GM23248 (cell line): ENCODE measurements at regions not wholly inside any gene's neighbourhood (a gene's known extent, or its start where the extent isn't known, plus 50 kb on each side); places are given as distances from the start of the nearest gene placed in this dataset.

Experiments used
- DNase-seq: peaks from one replicate; pipeline ENCODE4 v3.0.0-alpha.2; 2015
- H2AFZ ChIP-seq: fragments of 200-600 bp; sonication (generic); 2 replicates; pipeline ENCODE4 v1.6.1; 2016; ENCODE audit warnings: antibody characterized with exemption
- H3F3A ChIP-seq: fragments of 200-600 bp; sonication (generic); 2 replicates; pipeline ENCODE4 v1.6.1; 2016; ENCODE audit warnings: mild to moderate bottlenecking, antibody characterized with exemption, mixed run types; ENCODE audit not compliant: insufficient read depth
- H3K27ac ChIP-seq: fragments of 200-600 bp; sonication (generic); 2 replicates; pipeline ENCODE4 v1.5.1; 2016; ENCODE audit warnings: mild to moderate bottlenecking
- H3K27me3 ChIP-seq: fragments of 200-600 bp; sonication (generic); replicated peaks from 2 replicates; pipeline ENCODE4 v1.6.1; 2016; ENCODE audit warnings: mild to moderate bottlenecking; ENCODE audit not compliant: insufficient read depth
- H3K36me3 ChIP-seq: fragments of 200-600 bp; sonication (generic); 2 replicates; pipeline ENCODE4 v1.6.1; 2016; ENCODE audit warnings: low read depth, mild to moderate bottlenecking
- H3K4me1 ChIP-seq: fragments of 200-600 bp; sonication (generic); 2 replicates; pipeline ENCODE4 v1.6.1; 2016; ENCODE audit warnings: mild to moderate bottlenecking; ENCODE audit not compliant: insufficient read depth
- H3K4me2 ChIP-seq: fragments of 200-600 bp; sonication (generic); one replicate; pipeline ENCODE4 v1.6.1; 2016; ENCODE audit warnings: mild to moderate bottlenecking; ENCODE audit not compliant: unreplicated experiment
- H3K4me3 ChIP-seq: fragments of 200-600 bp; sonication (generic); 2 replicates; pipeline ENCODE4 v1.5.1; 2016; ENCODE audit warnings: mild to moderate bottlenecking
- H3K79me2 ChIP-seq: fragments of 200-600 bp; sonication (generic); 2 replicates; pipeline ENCODE4 v1.6.1; 2016; ENCODE audit warnings: mild to moderate bottlenecking; ENCODE audit not compliant: insufficient read depth
- H3K9ac ChIP-seq: fragments of 200-600 bp; sonication (generic); 2 replicates; pipeline ENCODE4 v1.6.1; 2016; ENCODE audit warnings: mild to moderate bottlenecking
- H3K9me2 ChIP-seq: fragments of 200-600 bp; sonication (generic); 2 replicates; pipeline ENCODE4 v1.6.1; 2016; ENCODE audit warnings: mixed run types, mild to moderate bottlenecking, moderate library complexity; ENCODE audit not compliant: insufficient read depth
- H3K9me3 ChIP-seq: fragments of 200-600 bp; sonication (generic); one replicate; pipeline ENCODE4 v1.6.1; 2017; ENCODE audit warnings: low read depth
- H4K20me1 ChIP-seq: fragments of 200-600 bp; sonication (generic); 2 replicates; pipeline ENCODE4 v1.6.0; 2016; ENCODE audit not compliant: insufficient read depth
- EZH2 ChIP-seq: fragments of 200-600 bp; sonication (generic); IDR thresholded peaks from 2 replicates; pipeline ENCODE4 v1.6.1; 2018; ENCODE audit warnings: antibody characterized with exemption, mild to moderate bottlenecking; ENCODE audit not compliant: insufficient read depth, poor library complexity, severe bottlenecking
- EZH2phosphoT487 ChIP-seq: fragments of 200-600 bp; sonication (generic); IDR thresholded peaks from 2 replicates; pipeline ENCODE4 v1.6.1; 2018; ENCODE audit warnings: antibody characterized with exemption, moderate library complexity, mild to moderate bottlenecking, low read depth; ENCODE audit not compliant: insufficient read depth
- WGBS, 2 experiments: methylation state at CpG; one replicate each; pipeline ENCODE4 v1.1.6; 2015 to 2017; ENCODE audit warnings: low lambda C conversion rate in 2 of 2, low coverage in 1 of 2; ENCODE audit errors: missing lambda C conversion rate in 2 of 2; 5-methylcytosine and 5-hydroxymethylcytosine counted together
- in situ Hi-C: fragments of 300-500 bp; cut with MboI; formaldehyde crosslinking; loops from 2 replicates; pipeline ENCODE4 v1.15.0; 2020

GRCh38 chr5:57010786-57011185 is 58.9 kb upstream of the MIER3 start:
- H3K9ac ChIP-seq: no peak overlapping the region
- no peak for DNase-seq
- no peaks in the 10 kb centered on the region for H3K79me2 ChIP-seq
- H3K9me2 ChIP-seq: no peaks in the 10 kb centered on the region
- no peaks in the 10 kb centered on the region for H3K4me1 ChIP-seq
- no peak overlapping the region for H3K4me2 ChIP-seq
- in situ Hi-C loops: no loop called here
- no peaks in the 10 kb centered on the region for H3F3A ChIP-seq
- H3K9me3 ChIP-seq: no peaks in the 10 kb centered on the region
- no peaks in the 10 kb centered on the region for H4K20me1 ChIP-seq
- no peak overlapping the region for H3K27ac ChIP-seq
- WGBS, 2 experiments: 89 to 91% methylated on average over 4 of the region's 4 CpGs
- no peaks in the 10 kb centered on the region for H3K27me3 ChIP-seq
- no peaks in the 10 kb centered on the region for H3K36me3 ChIP-seq
- TF ChIP-seq EZH2: no peak
- TF ChIP-seq EZH2phosphoT487: no peak
- H3K4me3 ChIP-seq: no peak overlapping the region
- no peak overlapping the region for H2AFZ ChIP-seq

- Histone ChIP-seq H3K27me3 (no peaks in the 10 kb centered on the region), H2AFZ (no peak overlapping the region), H3F3A (no peaks in the 10 kb centered on the region), H3K4me3 (no peak overlapping the region), H3K9me2 (no peaks in the 10 kb centered on the region), H4K20me1 (no peaks in the 10 kb centered on the region), H3K9me3 (no peaks in the 10 kb centered on the region), H3K4me2 (no peak overlapping the region), H3K36me3 (no peaks in the 10 kb centered on the region), H3K27ac (no peak overlapping the region), H3K4me1 (no peaks in the 10 kb centered on the region), H3K79me2 (no peaks in the 10 kb centered on the region), H3K9ac (no peak overlapping the region)
- no peak for DNase-seq
- TF ChIP-seq EZH2: no peak
- no peak for TF ChIP-seq EZH2phosphoT487
- in situ Hi-C loops: no loop called here
- WGBS, 2 experiments: 20 to 27% methylated on average over 2 of the region's 2 CpGs
Measured at GRCh38 chr5:57012511-57012910, 60.6 kb upstream of the MIER3 start.

- DNase-seq: no peak
- Histone ChIP-seq H3K9me2 (no peaks in the 10 kb centered on the region), H2AFZ (no peak overlapping the region), H3K4me1 (no peaks in the 10 kb centered on the region), H3K9me3 (no peaks in the 10 kb centered on the region), H3K27me3 (no peaks in the 10 kb centered on the region), H3K9ac (no peak overlapping the region), H3K4me3 (no peak overlapping the region), H3K79me2 (no peaks in the 10 kb centered on the region), H4K20me1 (no peaks in the 10 kb centered on the region), H3F3A (no peaks in the 10 kb centered on the region), H3K4me2 (no peak overlapping the region), H3K27ac (no peak overlapping the region), H3K36me3 (no peaks in the 10 kb centered on the region)
- 48 to 50% methylated on average over 3 of the region's 3 CpGs for WGBS, 2 experiments
- TF ChIP-seq EZH2phosphoT487 (no peak), EZH2 (no peak)
- in situ Hi-C loops: no loop called here
Measured at GRCh38 chr5:57025961-57026360, 74.0 kb upstream of the MIER3 start.

GRCh38 chr5:57028161-57028560 is 76.2 kb upstream of the MIER3 start:
- no peak for DNase-seq
- H3K4me2 ChIP-seq: no peak overlapping the region
- no peaks in the 10 kb centered on the region for H3K9me3 ChIP-seq
- no peaks in the 10 kb centered on the region for H3K79me2 ChIP-seq
- no peaks in the 10 kb centered on the region for H3K27me3 ChIP-seq
- H3K4me1 ChIP-seq: no peaks in the 10 kb centered on the region
- no peak overlapping the region for H2AFZ ChIP-seq
- H4K20me1 ChIP-seq: no peaks in the 10 kb centered on the region
- no peak overlapping the region for H3K4me3 ChIP-seq
- TF ChIP-seq EZH2: no peak
- TF ChIP-seq EZH2phosphoT487: no peak
- WGBS, 2 experiments: 49 to 69% methylated on average over 2 of the region's 2 CpGs
- in situ Hi-C loops: no loop called here
- H3K9me2 ChIP-seq: no peaks in the 10 kb centered on the region
- H3F3A ChIP-seq: no peaks in the 10 kb centered on the region
- H3K36me3 ChIP-seq: no peaks in the 10 kb centered on the region
- no peak overlapping the region for H3K27ac ChIP-seq
- H3K9ac ChIP-seq: no peak overlapping the region

GRCh38 chr5:57032151-57032551 is 80.2 kb upstream of the MIER3 start:
- no peaks in the 10 kb centered on the region for H3K36me3 ChIP-seq
- H3K79me2 ChIP-seq: no peaks in the 10 kb centered on the region
- H3K9ac ChIP-seq: no peak overlapping the region
- no peaks in the 10 kb centered on the region for H3K9me3 ChIP-seq
- peaks cover 5% of the 10 kb centered on the region; the same call in 1 of the 2 replicates for H3K27me3 ChIP-seq
- H3K4me1 ChIP-seq: no peaks in the 10 kb centered on the region
- H2AFZ ChIP-seq: no peak overlapping the region
- DNase-seq: no peak
- WGBS, 2 experiments: 90 to 100% methylated on average over 1 of the region's 1 CpG
- in situ Hi-C loops: no loop called here
- no peak overlapping the region for H3K4me3 ChIP-seq
- TF ChIP-seq EZH2phosphoT487: no peak
- TF ChIP-seq EZH2: no peak
- no peaks in the 10 kb centered on the region for H3F3A ChIP-seq
- H3K9me2 ChIP-seq: no peaks in the 10 kb centered on the region
- H4K20me1 ChIP-seq: no peaks in the 10 kb centered on the region
- H3K4me2 ChIP-seq: no peak overlapping the region
- no peak overlapping the region for H3K27ac ChIP-seq
